Neural crest cell (in vitro differentiated cells): ENCODE measurements at regions not wholly inside any gene's neighbourhood (a gene's known extent, or its start where the extent isn't known, plus 50 kb on each side); places are given as distances from the start of the nearest gene placed in this dataset.

Experiments used
- DNase-seq: peaks from one replicate; pipeline ENCODE4 v3.0.0; 2021; ENCODE audit warnings: low read depth, mixed read lengths, low spot score
- H3K27ac Mint-ChIP-seq: one replicate; pipeline ENCODE4 v1.8.0; 2021; ENCODE audit warnings: mild to moderate bottlenecking, mixed read lengths; ENCODE audit not compliant: unreplicated experiment
- H3K27me3 Mint-ChIP-seq: 2 replicates; pipeline ENCODE4 v1.8.0; 2021; ENCODE audit warnings: low read depth, mild to moderate bottlenecking, mixed read lengths
- H3K36me3 Mint-ChIP-seq: 2 replicates; pipeline ENCODE4 v1.8.0; 2021; ENCODE audit warnings: low read depth, mild to moderate bottlenecking, mixed read lengths
- H3K4me1 Mint-ChIP-seq: 2 replicates; pipeline ENCODE4 v1.8.0; 2021; ENCODE audit warnings: mixed read lengths
- H3K4me3 Mint-ChIP-seq: one replicate; pipeline ENCODE4 v1.8.0; 2021; ENCODE audit warnings: mild to moderate bottlenecking, mixed read lengths
- H3K9me3 Mint-ChIP-seq: 2 replicates; pipeline ENCODE4 v1.8.0; 2021; ENCODE audit warnings: mixed read lengths
- CTCF ChIP-seq: fragments of 200-600 bp; sonication (generic); conservative IDR thresholded peaks from 2 replicates; pipeline ENCODE4 v1.5.0; 2021; ENCODE audit warnings: antibody characterized with exemption, mild to moderate bottlenecking

GRCh38 chr1:89464008-89464407, 60.6 kb upstream of the LRRC8B start:
- Mint-ChIP-seq H3K36me3 (no peaks in the 10 kb centered on the region), H3K27ac (no peak overlapping the region), H3K4me3 (no peak overlapping the region), H3K9me3 (no peaks in the 10 kb centered on the region), H3K4me1 (no peaks in the 10 kb centered on the region), H3K27me3 (peaks cover 17% of the 10 kb centered on the region)
- no peak for TF ChIP-seq CTCF
- DNase-seq, result no peak

DNA sequence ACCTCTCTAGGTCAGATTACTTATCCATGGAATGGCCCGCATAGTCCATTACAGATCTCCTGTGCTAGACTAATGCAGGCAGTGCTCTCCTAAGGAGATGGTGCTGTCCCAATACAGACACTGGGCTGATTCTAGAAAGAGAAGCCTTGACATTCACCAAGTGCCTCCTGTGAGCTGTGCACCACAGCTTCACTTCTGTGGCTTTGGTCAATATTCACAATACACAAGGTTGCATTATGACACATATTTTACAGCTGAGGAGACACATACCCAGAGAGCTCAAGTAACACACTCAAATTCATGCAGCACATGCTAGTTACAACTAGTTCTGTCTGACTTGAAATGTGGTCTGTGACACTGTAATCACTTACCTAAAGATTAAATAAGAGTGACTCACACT, 59.4 kb upstream of the LRRC8B start:
- no peak for TF ChIP-seq CTCF
- Mint-ChIP-seq H3K27ac (no peak overlapping the region), H3K4me3 (no peak overlapping the region), H3K9me3 (no peaks in the 10 kb centered on the region), H3K4me1 (no peaks in the 10 kb centered on the region), H3K36me3 (no peaks in the 10 kb centered on the region), H3K27me3 (peaks cover 11% of the 10 kb centered on the region)
- DNase-seq, result no peak

DNA sequence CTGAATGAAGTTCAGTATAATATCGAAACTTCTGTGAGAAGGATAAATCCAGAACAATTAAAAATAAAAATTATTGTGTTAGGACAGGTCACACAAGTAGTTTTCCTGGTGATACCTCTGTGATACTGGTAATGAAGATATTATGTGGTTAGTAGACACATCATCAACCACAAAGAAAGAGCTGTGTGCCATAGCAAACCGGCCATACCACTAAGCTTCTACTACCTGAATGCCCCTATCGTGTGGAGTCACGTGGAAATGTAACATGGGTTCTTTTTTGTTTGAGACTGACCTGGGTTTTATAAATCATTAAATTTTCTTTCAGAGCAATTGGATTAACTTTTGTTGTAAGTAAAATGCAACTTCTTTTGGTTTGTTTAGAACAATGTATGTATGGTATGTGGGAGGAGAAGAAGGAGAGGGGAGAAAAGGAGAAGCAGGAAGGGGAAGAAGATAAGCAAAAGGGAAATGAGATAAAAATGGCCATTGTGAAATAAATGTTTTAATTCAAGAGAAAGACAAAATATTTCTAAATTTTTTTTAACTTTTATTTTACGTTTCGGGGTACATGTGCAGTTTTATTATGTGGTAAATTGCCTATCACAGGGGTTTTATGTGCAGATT, 58.2 kb upstream of the LRRC8B start:
- Mint-ChIP-seq H3K9me3 (no peaks in the 10 kb centered on the region), H3K36me3 (no peaks in the 10 kb centered on the region), H3K4me1 (no peaks in the 10 kb centered on the region), H3K4me3 (no peak overlapping the region), H3K27ac (no peak overlapping the region), H3K27me3 (peaks cover 7% of the 10 kb centered on the region)
- DNase-seq, result no peak
- TF ChIP-seq CTCF, result no peak

DNA sequence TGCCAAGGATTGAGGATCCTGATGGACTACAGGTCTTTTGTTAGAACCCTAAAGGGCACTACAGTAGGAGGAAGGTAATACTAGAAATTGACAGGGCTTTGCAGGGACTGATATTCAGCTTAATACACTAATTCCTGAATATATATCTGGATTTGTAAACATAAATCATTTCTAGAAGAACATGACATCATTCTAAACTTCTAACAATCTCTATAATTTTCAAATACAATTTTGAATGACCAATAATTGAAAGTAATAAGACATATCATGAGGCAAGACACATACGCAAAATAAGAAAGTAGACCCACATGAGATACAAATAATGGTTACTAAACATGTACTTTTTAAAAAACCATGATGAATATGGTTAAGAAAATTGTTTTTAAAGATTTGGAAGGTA, 52.4 kb upstream of the LRRC8B start:
- Mint-ChIP-seq H3K4me3 (no peak overlapping the region), H3K36me3 (peaks cover 2% of the 10 kb centered on the region), H3K27me3 (peaks cover 11% of the 10 kb centered on the region), H3K9me3 (peaks cover 5% of the 10 kb centered on the region), H3K27ac (no peak overlapping the region), H3K4me1 (no peaks in the 10 kb centered on the region)
- no peak for DNase-seq
- no peak for TF ChIP-seq CTCF

- no peak for DNase-seq
- Mint-ChIP-seq H3K27me3 (peaks cover 11% of the 10 kb centered on the region), H3K9me3 (peaks cover 5% of the 10 kb centered on the region), H3K36me3 (peaks cover 2% of the 10 kb centered on the region), H3K4me3 (no peak overlapping the region), H3K27ac (no peak overlapping the region), H3K4me1 (no peaks in the 10 kb centered on the region)
- TF ChIP-seq CTCF, result no peak
Observed at GRCh38 chr1:89472886-89473417, 51.7 kb upstream of the LRRC8B start.
